H1 (cell line): ENCODE measurements at regions not wholly inside any gene's neighbourhood (a gene's known extent, or its start where the extent isn't known, plus 50 kb on each side); places are given as distances from the start of the nearest gene placed in this dataset.

ENCODE experiments used
- CTCF ChIA-PET: fragments of 300-600 bp; sonication (Branson Sonifier 250); formaldehyde crosslinking; loops from one replicate; lab custom pipeline; 2021; ENCODE audit not compliant: partially characterized antibody; lab: Charles Lee
- POLR2A ChIA-PET: fragments of 300-600 bp; sonication (Branson Sonifier 250); formaldehyde crosslinking; loops from one replicate; lab custom pipeline; 2021; ENCODE audit warnings: inconsistent platforms; ENCODE audit not compliant: partially characterized antibody; lab: Charles Lee
- DNase-seq, 2 experiments: peaks; one replicate each; pipeline versions ENCODE4 v3.0.0 to v3.0.0-alpha.2; 2010 to 2022; ENCODE audit warnings: low spot score in 2 of 2, low read depth in 1 of 2, mixed read lengths in 1 of 2
- FAIRE-seq: peaks from 2 replicates; lab custom pipeline; 2011; peaks lifted over from hg19 to GRCh38; lab: Jason Lieb, UNC
- H2AFZ ChIP-seq: 2 replicates; pipeline ENCODE4 v1.8.1; 2012; ENCODE audit warnings: low read length, inconsistent platforms
- H2AK5ac ChIP-seq: 2 replicates; pipeline ENCODE4 v1.6.1; 2013; ENCODE audit warnings: low read depth, low read length
- H2BK120ac ChIP-seq: replicated peaks from 2 replicates; pipeline ENCODE3; 2013; ENCODE audit warnings: low read depth, low read length, inconsistent platforms
- H2BK12ac ChIP-seq: 2 replicates; pipeline ENCODE4 v1.6.1; 2013; ENCODE audit warnings: low read depth, low read length
- H2BK15ac ChIP-seq: 2 replicates; pipeline ENCODE4 v1.6.1; 2013; ENCODE audit warnings: low read length
- H2BK20ac ChIP-seq: 2 replicates; pipeline ENCODE4 v1.6.1; 2013; ENCODE audit warnings: low read length
- H2BK5ac ChIP-seq: 2 replicates; pipeline ENCODE4 v1.6.1; 2013; ENCODE audit warnings: low read depth, low read length
- H3K14ac ChIP-seq: 2 replicates; pipeline ENCODE4 v1.6.1; 2013; ENCODE audit warnings: inconsistent platforms; ENCODE audit not compliant: insufficient read length
- H3K18ac ChIP-seq: 2 replicates; pipeline ENCODE4 v1.6.1; 2013; ENCODE audit warnings: low read length; ENCODE audit errors: extremely low read depth
- H3K23ac ChIP-seq: 2 replicates; pipeline ENCODE4 v1.6.1; 2013; ENCODE audit warnings: inconsistent platforms; ENCODE audit not compliant: insufficient read length
- H3K23me2 ChIP-seq: 2 replicates; pipeline ENCODE4 v1.6.1; 2013; ENCODE audit warnings: low read depth, low read length
- H3K27ac ChIP-seq: 2 replicates; pipeline ENCODE4 v1.6.1; 2011; ENCODE audit warnings: low read depth, low read length, inconsistent platforms
- H3K27me3 ChIP-seq, 4 experiments: replicated peaks in 1 of 4; 1 replicate in 1 of 4; 2 replicates in 3 of 4; pipeline versions ENCODE4 v1.6.1 to v1.8.1; 2011 to 2013; ENCODE audit warnings: low read length in 3 of 4, mild to moderate bottlenecking in 3 of 4, inconsistent platforms in 2 of 4, mixed read lengths in 2 of 4, moderate library complexity in 1 of 4; ENCODE audit not compliant: control insufficient read depth in 3 of 4, insufficient read depth in 3 of 4; ENCODE audit errors: extremely low read depth in 1 of 4
- H3K36me3 ChIP-seq, 4 experiments: 2 replicates each; pipeline versions ENCODE4 v1.6.1 to v1.8.1; 2011 to 2013; ENCODE audit warnings: mild to moderate bottlenecking in 4 of 4, low read length in 3 of 4, moderate library complexity in 2 of 4, control low read depth in 1 of 4, inconsistent platforms in 1 of 4; ENCODE audit not compliant: insufficient read depth in 4 of 4, control insufficient read depth in 2 of 4
- H3K4ac ChIP-seq: replicated peaks from 2 replicates; pipeline ENCODE3; 2013; ENCODE audit warnings: low read length, low read depth, mixed read lengths, inconsistent platforms; ENCODE audit not compliant: insufficient read length
- H3K4me1 ChIP-seq, 4 experiments: replicated peaks in 1 of 4; 1 replicate in 1 of 4; 2 replicates in 3 of 4; pipeline versions ENCODE4 v1.6.1 to v1.8.1; 2011 to 2013; ENCODE audit warnings: low read length in 3 of 4, inconsistent platforms in 2 of 4, mixed read lengths in 1 of 4; ENCODE audit not compliant: insufficient read depth in 4 of 4, control insufficient read depth in 3 of 4
- H3K4me2 ChIP-seq, 2 experiments: 2 replicates each; pipeline versions ENCODE4 v1.6.1 to v1.8.1; 2011 to 2013; ENCODE audit warnings: low read depth in 2 of 2, low read length in 2 of 2, control low read depth in 1 of 2, inconsistent platforms in 1 of 2, mild to moderate bottlenecking in 1 of 2; ENCODE audit not compliant: insufficient read depth in 1 of 2
- H3K4me3 ChIP-seq, 4 experiments: fragments of 200-600, 300-600 bp in 1 of 4; sonication (generic), shearing (Covaris generic), sonication (Bioruptor Twin) in 1 of 4; 2 replicates each; pipeline versions ENCODE4 v1.5.1 to v1.8.1; 2011 to 2016; ENCODE audit warnings: low read length in 4 of 4, low read depth in 3 of 4, control low read depth in 2 of 4, inconsistent platforms in 2 of 4, mild to moderate bottlenecking in 2 of 4, mixed read lengths in 1 of 4, moderate library complexity in 1 of 4; ENCODE audit not compliant: insufficient read depth in 2 of 4; ENCODE audit errors: extremely low read depth in 1 of 4
- H3K56ac ChIP-seq: replicated peaks from 2 replicates; pipeline ENCODE3; 2013; ENCODE audit warnings: low read depth, mild to moderate bottlenecking, mixed read lengths, low read length, inconsistent platforms; ENCODE audit not compliant: insufficient read length
- H3K79me1 ChIP-seq: 2 replicates; pipeline ENCODE4 v1.6.1; 2013; ENCODE audit warnings: low read depth, low read length, control low read depth
- H3K79me2 ChIP-seq, 2 experiments: 2 replicates each; pipeline versions ENCODE4 v1.6.1 to v1.8.1; 2012 to 2013; ENCODE audit warnings: low read length in 2 of 2, mild to moderate bottlenecking in 2 of 2, inconsistent platforms in 1 of 2; ENCODE audit not compliant: insufficient read depth in 2 of 2, control insufficient read depth in 1 of 2
- H3K9ac ChIP-seq, 4 experiments: replicated peaks in 1 of 4; 1 replicate in 1 of 4; 2 replicates in 3 of 4; pipeline versions ENCODE4 v1.6.1 to v1.8.1; 2011 to 2013; ENCODE audit warnings: low read depth in 3 of 4, low read length in 3 of 4, control low read depth in 2 of 4, mild to moderate bottlenecking in 2 of 4, moderate library complexity in 2 of 4, inconsistent platforms in 1 of 4; ENCODE audit errors: extremely low read depth in 1 of 4
- H3K9me3 ChIP-seq, 2 experiments: 2 replicates each; pipeline versions ENCODE4 v1.6.1 to v1.8.1; 2012 to 2013; ENCODE audit warnings: mild to moderate bottlenecking in 2 of 2, moderate library complexity in 2 of 2, control low read depth in 1 of 2, inconsistent platforms in 1 of 2, low read depth in 1 of 2, low read length in 1 of 2, mixed read lengths in 1 of 2; ENCODE audit not compliant: insufficient read depth in 2 of 2
- H4K20me1 ChIP-seq, 2 experiments: replicated peaks in 1 of 2; 2 replicates each; pipeline versions ENCODE3 to v1.8.1; 2011 to 2013; ENCODE audit warnings: inconsistent platforms in 2 of 2, low read length in 2 of 2, mild to moderate bottlenecking in 1 of 2; ENCODE audit not compliant: insufficient read depth in 2 of 2, control insufficient read depth in 1 of 2
- H4K5ac ChIP-seq: 2 replicates; pipeline ENCODE4 v1.6.1; 2013; ENCODE audit warnings: low read length, low read depth, mixed read lengths, inconsistent platforms; ENCODE audit not compliant: insufficient read length
- H4K8ac ChIP-seq: 2 replicates; pipeline ENCODE4 v1.8.0; 2013; ENCODE audit warnings: mild to moderate bottlenecking, moderate library complexity, low read length, inconsistent platforms; ENCODE audit not compliant: insufficient read depth; ENCODE audit errors: extremely low read depth
- H4K91ac ChIP-seq: replicated peaks from 2 replicates; pipeline ENCODE3; 2013; ENCODE audit warnings: low read length, mixed read lengths, inconsistent platforms; ENCODE audit not compliant: insufficient read length
- ASH2L ChIP-seq: fragments of 200-600, 300-600 bp; sonication (generic); IDR thresholded peaks from one replicate; pipeline ENCODE4 v1.7.1; 2017; ENCODE audit warnings: low read length
- CHD2 ChIP-seq: IDR thresholded peaks from 2 replicates; pipeline ENCODE4 v1.6.1; 2012; ENCODE audit warnings: low read length, improper control_type of control experiment
- EGR1 ChIP-seq: IDR thresholded peaks from 2 replicates; pipeline ENCODE4 v1.6.1; 2011; ENCODE audit warnings: low read depth, low read length, borderline replicate concordance
- HDAC2 ChIP-seq, 2 experiments: fragments of 300-600 bp in 1 of 2; sonication (generic) in 1 of 2; IDR thresholded peaks; 2 replicates each; pipeline ENCODE4 v1.6.1; 2011 to 2012; ENCODE audit warnings: low read depth in 2 of 2, low read length in 2 of 2, mild to moderate bottlenecking in 2 of 2, moderate library complexity in 2 of 2, borderline replicate concordance in 1 of 2, inconsistent platforms in 1 of 2
- NANOG ChIP-seq: IDR thresholded peaks from 2 replicates; pipeline ENCODE4 v1.6.1; 2011; ENCODE audit warnings: low read length, low read depth, mild to moderate bottlenecking, inconsistent platforms; ENCODE audit not compliant: insufficient read depth, poor library complexity, severe bottlenecking
- PHF8 ChIP-seq: fragments of 200-600 bp; sonication (generic); conservative IDR thresholded peaks from 2 replicates; pipeline ENCODE4 v1.7.1; 2012; ENCODE audit warnings: low read depth, mild to moderate bottlenecking, inconsistent platforms, low read length, moderate library complexity
- RAD21 ChIP-seq, 2 experiments: IDR thresholded peaks in 1 of 2; conservative IDR thresholded peaks in 1 of 2; 2 replicates each; pipeline ENCODE4 v1.6.1; 2011; ENCODE audit warnings: low read depth in 2 of 2, low read length in 2 of 2, improper control_type of control experiment in 1 of 2, inconsistent platforms in 1 of 2, mild to moderate bottlenecking in 1 of 2, moderate library complexity in 1 of 2
- RXRA ChIP-seq: IDR thresholded peaks from 2 replicates; pipeline ENCODE4 v1.6.1; 2011; ENCODE audit warnings: low read depth, mild to moderate bottlenecking, low read length, moderate library complexity; ENCODE audit not compliant: insufficient read depth
- SAP30 ChIP-seq: fragments of 300-600 bp; sonication (generic); IDR thresholded peaks from 2 replicates; pipeline ENCODE4 v1.7.1; 2012; ENCODE audit warnings: low read length, moderate library complexity, mild to moderate bottlenecking, inconsistent platforms; ENCODE audit not compliant: insufficient read depth, insufficient replicate concordance
- SIN3A ChIP-seq, 2 experiments: IDR thresholded peaks in 1 of 2; conservative IDR thresholded peaks in 1 of 2; 2 replicates each; pipeline ENCODE4 v1.6.1; 2011 to 2012; ENCODE audit warnings: low read length in 2 of 2, improper control_type of control experiment in 1 of 2, low read depth in 1 of 2, mild to moderate bottlenecking in 1 of 2
- SIRT6 ChIP-seq: IDR thresholded peaks from one replicate; pipeline ENCODE4 v1.7.1; 2012; ENCODE audit warnings: low read length, inconsistent platforms
- SP4 ChIP-seq: IDR thresholded peaks from 2 replicates; pipeline ENCODE4 v1.6.1; 2012; ENCODE audit warnings: low read length, inconsistent platforms
- TEAD4 ChIP-seq: IDR thresholded peaks from 2 replicates; pipeline ENCODE4 v1.6.1; 2012; ENCODE audit warnings: low read depth, low read length, inconsistent platforms, mixed read lengths
- WGBS, 2 experiments: shearing (Covaris generic) in 1 of 2; methylation state at CpG; one replicate each; pipeline versions ENCODE4 v1.1.6 to v1.1.7; 2013 to 2015; ENCODE audit warnings: low lambda C conversion rate in 2 of 2, mixed read lengths in 2 of 2, inconsistent platforms in 1 of 2, low coverage in 1 of 2, missing lambda C conversion rate in 1 of 2; ENCODE audit not compliant: insufficient replicate concordance in 2 of 2, insufficient coverage in 1 of 2, insufficient read length in 1 of 2; ENCODE audit errors: extremely low coverage in 1 of 2, missing lambda C conversion rate in 1 of 2; 5-methylcytosine and 5-hydroxymethylcytosine counted together
- TF ChIP-seq, protein P1 (sequence below): IDR thresholded peaks from 2 replicates; pipeline ENCODE4 v1.6.1; 2012; ENCODE audit warnings: inconsistent platforms

DNA sequence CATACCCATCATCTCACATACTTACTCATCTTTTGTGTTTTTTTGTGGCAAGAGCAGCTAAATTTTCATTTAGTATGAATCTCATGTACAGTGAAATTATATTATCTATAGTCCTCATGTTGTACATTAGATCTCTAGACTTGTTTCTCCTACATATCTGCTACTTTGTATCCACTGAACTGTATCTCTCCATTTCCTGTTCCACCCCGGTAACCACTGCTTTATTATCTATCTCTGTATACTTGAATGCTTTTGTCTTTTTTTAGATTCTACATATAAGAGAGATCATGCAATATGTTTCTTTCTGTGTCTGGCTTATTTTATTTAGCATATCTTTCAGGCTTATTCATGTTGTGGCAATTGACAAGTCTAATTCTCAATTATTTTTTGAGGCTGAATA, 125.1 kb downstream of the ANKRD7 start:
- no peak overlapping the region for H3K4me2 ChIP-seq
- H3K9me3 ChIP-seq: 0 out of 4 replicates have a peak, but pooled peaks cover 0 to 5% of the 10 kb centered on the region in 2 experiments
- no peak overlapping the region for H2BK15ac ChIP-seq
- H3K23me2 ChIP-seq: no peaks in the 10 kb centered on the region; the same call in 1 of the 2 replicates
- H4K8ac ChIP-seq: no peak overlapping the region
- H3K27me3 ChIP-seq: no peaks in the 10 kb centered on the region
- H3K56ac ChIP-seq: no peak overlapping the region
- H3K27ac ChIP-seq: no peak overlapping the region
- H3K79me2 ChIP-seq: no peaks in the 10 kb centered on the region
- no peak overlapping the region for H2BK120ac ChIP-seq
- H3K18ac ChIP-seq: no peak overlapping the region
- no peak overlapping the region for H4K5ac ChIP-seq
- no peak overlapping the region for H4K91ac ChIP-seq
- ChIA-PET CTCF (interaction anchor here (1.1 kb wide), 1 partner anchor 12 kb away, joined by 3 read pairs; no protein-coding TSS in a partner anchor), POLR2A (no interaction called here)
- no peak overlapping the region for H2BK20ac ChIP-seq
- H3K36me3 ChIP-seq: no peaks in the 10 kb centered on the region; a peak in 1 of 8 replicates
- H3K9ac ChIP-seq: no peak overlapping the region
- H3K14ac ChIP-seq: no peak overlapping the region
- no peaks in the 10 kb centered on the region; a peak in 1 of 7 replicates for H3K4me1 ChIP-seq
- H3K4me3 ChIP-seq: no peak overlapping the region
- no peak overlapping the region for H2BK5ac ChIP-seq
- DNase-seq (no peak), FAIRE-seq (no peak)
- no peak overlapping the region for H2AFZ ChIP-seq
- no peaks in the 10 kb centered on the region for H3K79me1 ChIP-seq
- H3K23ac ChIP-seq: no peak overlapping the region
- no peak overlapping the region for H2BK12ac ChIP-seq
- WGBS, 2 experiments: 89% methylated on average over 1 of the region's 1 CpG; no CpG with 5 or more reads in 1 of the 2 experiments
- H4K20me1 ChIP-seq: no peaks in the 10 kb centered on the region
- no peak overlapping the region for H2AK5ac ChIP-seq
- no peak overlapping the region for H3K4ac ChIP-seq
- TF ChIP-seq SIRT6: no peak
- no peak for TF ChIP-seq ASH2L
- no peak for TF ChIP-seq SIN3A (conservative IDR thresholded peaks at IDR 0.05 in 1 of 2, IDR thresholded peaks at IDR 0.05 in 1 of 2; ENCODE audit: low read depth in 1 of 2, low read length in 2 of 2)
- TF ChIP-seq RXRA: no peak
- TF ChIP-seq SAP30: no peak
- TF ChIP-seq SP4: no peak
- TF ChIP-seq HDAC2 (IDR thresholded peaks at IDR 0.05; ENCODE audit: borderline replicate concordance in 1 of 2, low read depth in 2 of 2, low read length in 2 of 2): no peak
- TF ChIP-seq PHF8: no peak
- no peak for TF ChIP-seq EGR1
- TF ChIP-seq RAD21 (IDR thresholded peaks at IDR 0.05 in 1 of 2, conservative IDR thresholded peaks at IDR 0.05 in 1 of 2; ENCODE audit: low read depth in 2 of 2, low read length in 2 of 2): no peak
- no peak for TF ChIP-seq NANOG
- TF ChIP-seq TEAD4: no peak
- TF ChIP-seq, protein P1, sequence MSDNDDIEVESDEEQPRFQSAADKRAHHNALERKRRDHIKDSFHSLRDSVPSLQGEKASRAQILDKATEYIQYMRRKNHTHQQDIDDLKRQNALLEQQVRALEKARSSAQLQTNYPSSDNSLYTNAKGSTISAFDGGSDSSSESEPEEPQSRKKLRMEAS: no peak
- no peak for TF ChIP-seq CHD2
